ENCODE measurements at regions not wholly inside any gene's neighbourhood (a gene's known extent, or its start where the extent isn't known, plus 50 kb on each side); places are given as distances from the start of the nearest gene placed in this dataset.

GRCh38 chr15:96072821-96073220, 257.7 kb upstream of the NR2F2 start:
- TF ChIP-seq POLR2A (IDR thresholded peaks at IDR 0.05) (no peak), CTCF (IDR thresholded peaks at IDR 0.05) (no peak), POLR2AphosphoS5 (IDR thresholded peaks at IDR 0.05) (no peak)
